Upper lobe of left lung (tissue), 4 donors: ENCODE measurements at regions not wholly inside any gene's neighbourhood (a gene's known extent, or its start where the extent isn't known, plus 50 kb on each side); places are given as distances from the start of the nearest gene placed in this dataset.

Experiments
- CTCF ChIP-seq, 6 experiments: fragments of 450-650 bp in 4 of 6; fragments of 200-600 bp in 2 of 6; sonication (generic) in 2 of 6; IDR thresholded peaks; one replicate each; pipeline ENCODE4 v1.5.1; 2016 to 2019; ENCODE audit warnings: antibody characterized with exemption in 6 of 6
- POLR2A ChIP-seq, 4 donors: fragments of 450-650 bp; IDR thresholded peaks; one replicate each; pipeline ENCODE4 v1.5.1; 2016 to 2017; ENCODE audit warnings: antibody characterized with exemption in 4 of 4, mild to moderate bottlenecking in 2 of 4
- POLR2AphosphoS5 ChIP-seq, 2 donors: sonication (generic); formaldehyde crosslinking; IDR thresholded peaks; one replicate each; pipeline ENCODE4 v1.5.1; 2017; ENCODE audit warnings: antibody characterized with exemption in 2 of 2

GRCh38 chr12:34400986-34401658 lies 378.8 kb downstream of the ALG10 start:
- TF ChIP-seq POLR2AphosphoS5 (IDR thresholded peaks at IDR 0.05): no peak
- TF ChIP-seq POLR2A (IDR thresholded peaks at IDR 0.05): no peak
- no peak for TF ChIP-seq CTCF (IDR thresholded peaks at IDR 0.05)
